GM12874 (cell line): ENCODE measurements at regions not wholly inside any gene's neighbourhood (a gene's known extent, or its start where the extent isn't known, plus 50 kb on each side); places are given as distances from the start of the nearest gene placed in this dataset.

Experiments
- TF ChIP-seq, protein P1 (sequence below): IDR thresholded peaks from 2 replicates; pipeline ENCODE4 v1.5.1; 2011; ENCODE audit warnings: low read depth, mild to moderate bottlenecking, control low read depth, low read length, moderate library complexity; ENCODE audit not compliant: insufficient read depth

DNA sequence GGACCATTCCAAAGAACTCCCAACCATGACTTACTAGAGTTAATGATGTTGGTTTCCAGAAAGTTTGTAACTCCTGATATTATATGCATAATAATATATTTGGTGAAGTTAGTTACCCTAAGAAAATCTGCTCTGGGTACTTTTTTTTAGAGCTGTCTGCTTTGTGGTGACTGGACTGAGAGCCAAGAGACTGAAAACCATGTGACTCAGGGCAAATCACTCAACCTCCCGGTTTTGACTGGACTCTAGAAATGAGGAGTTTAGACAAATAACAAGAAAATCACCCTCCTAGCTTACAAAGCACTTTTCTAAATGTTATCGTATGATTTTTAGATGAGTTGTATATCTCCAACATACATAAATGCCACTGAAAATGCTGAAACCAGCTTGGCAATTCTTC lies 138.3 kb upstream of the RND3 start:
- TF ChIP-seq, protein P1, sequence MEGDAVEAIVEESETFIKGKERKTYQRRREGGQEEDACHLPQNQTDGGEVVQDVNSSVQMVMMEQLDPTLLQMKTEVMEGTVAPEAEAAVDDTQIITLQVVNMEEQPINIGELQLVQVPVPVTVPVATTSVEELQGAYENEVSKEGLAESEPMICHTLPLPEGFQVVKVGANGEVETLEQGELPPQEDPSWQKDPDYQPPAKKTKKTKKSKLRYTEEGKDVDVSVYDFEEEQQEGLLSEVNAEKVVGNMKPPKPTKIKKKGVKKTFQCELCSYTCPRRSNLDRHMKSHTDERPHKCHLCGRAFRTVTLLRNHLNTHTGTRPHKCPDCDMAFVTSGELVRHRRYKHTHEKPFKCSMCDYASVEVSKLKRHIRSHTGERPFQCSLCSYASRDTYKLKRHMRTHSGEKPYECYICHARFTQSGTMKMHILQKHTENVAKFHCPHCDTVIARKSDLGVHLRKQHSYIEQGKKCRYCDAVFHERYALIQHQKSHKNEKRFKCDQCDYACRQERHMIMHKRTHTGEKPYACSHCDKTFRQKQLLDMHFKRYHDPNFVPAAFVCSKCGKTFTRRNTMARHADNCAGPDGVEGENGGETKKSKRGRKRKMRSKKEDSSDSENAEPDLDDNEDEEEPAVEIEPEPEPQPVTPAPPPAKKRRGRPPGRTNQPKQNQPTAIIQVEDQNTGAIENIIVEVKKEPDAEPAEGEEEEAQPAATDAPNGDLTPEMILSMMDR: no peak

DNA sequence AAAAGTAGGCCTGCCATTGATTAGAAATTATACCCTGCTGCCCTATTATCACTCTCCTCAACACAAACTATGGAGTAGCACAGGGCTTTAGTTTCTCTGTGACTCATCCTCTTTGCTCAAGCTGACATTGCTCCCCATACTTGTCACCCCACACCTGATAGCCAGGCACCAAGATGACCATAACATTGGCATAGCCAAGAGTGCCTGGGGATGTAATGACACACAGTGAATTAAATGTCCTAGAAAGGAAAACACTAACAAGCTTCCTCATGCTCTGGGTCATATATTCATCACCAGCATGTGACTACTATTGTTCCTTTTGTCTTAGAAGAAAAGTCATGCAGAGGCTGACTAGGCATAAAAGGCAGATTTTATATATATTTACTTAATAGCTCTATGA lies 137.8 kb upstream of the RND3 start:
- TF ChIP-seq, protein P1: no peak

DNA sequence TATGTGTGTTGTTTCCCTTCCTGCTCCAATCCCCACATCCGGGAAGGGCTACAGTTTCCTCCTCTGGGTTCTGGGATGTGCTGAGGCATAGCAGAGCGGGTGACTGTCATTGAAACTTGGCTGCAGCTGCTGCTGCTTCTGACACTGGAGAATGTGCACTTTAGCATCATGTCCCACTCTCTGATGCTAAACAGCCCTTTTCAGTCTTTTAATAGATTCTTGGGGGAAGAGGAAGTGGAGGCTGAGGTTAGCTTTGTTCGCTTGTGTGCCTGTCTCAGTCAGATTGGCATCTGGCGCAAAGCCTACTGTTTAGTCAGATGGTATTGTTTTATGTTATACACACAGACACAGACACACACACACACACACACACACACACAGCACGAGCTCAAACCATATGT lies 136.5 kb upstream of the RND3 start:
- TF ChIP-seq, protein P1: no peak

DNA sequence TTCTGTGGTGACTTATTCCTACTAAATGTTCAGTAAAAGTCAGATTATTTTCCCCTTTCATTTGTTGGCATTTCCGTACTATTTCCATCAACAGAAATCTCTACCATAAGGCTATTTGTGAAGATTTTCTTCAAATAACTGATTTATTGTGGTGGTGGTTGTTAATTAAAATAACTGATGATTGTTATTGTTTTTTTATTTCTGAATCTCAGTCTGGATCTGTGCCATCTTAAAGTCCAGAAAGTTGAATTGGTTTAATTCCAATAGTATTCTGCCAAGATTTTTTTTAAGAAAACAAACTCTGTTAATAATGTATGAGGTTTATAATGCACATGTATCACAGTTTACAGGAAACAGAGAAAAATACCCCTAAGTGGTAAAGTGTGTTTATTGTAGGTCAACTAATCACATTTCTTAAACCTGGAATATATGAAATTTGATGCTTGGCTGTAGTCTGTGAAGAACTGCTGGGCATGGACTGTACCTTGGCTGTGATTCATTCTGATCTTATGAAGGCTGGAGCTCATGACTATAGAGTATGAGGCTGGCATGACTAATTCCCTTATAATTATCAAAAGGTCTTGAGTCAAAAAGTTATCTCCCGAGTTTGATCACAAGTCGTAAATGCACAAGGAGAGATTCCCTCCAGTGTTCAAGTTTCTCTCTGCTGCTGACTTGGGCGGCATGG lies 134.2 kb upstream of the RND3 start:
- TF ChIP-seq, protein P1: no peak

DNA sequence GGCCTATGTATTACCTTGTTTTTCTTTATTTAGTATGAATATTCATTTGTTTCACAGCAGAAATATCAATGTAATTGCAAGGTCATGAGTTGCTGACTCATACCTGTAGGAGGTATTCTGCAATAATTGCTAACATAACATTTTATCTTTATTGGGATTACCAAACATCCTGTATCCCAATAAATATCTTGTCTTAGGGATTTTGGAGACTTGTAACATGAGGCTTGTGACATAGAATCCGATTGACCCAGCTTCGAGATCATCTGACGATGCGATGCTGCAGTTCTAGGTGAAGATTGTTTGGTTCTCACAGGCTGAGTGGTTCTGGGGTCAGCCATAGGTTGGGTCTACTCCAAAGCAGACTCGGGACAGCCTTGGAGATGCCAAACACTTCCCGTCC lies 133.4 kb upstream of the RND3 start:
- TF ChIP-seq, protein P1: no peak

DNA sequence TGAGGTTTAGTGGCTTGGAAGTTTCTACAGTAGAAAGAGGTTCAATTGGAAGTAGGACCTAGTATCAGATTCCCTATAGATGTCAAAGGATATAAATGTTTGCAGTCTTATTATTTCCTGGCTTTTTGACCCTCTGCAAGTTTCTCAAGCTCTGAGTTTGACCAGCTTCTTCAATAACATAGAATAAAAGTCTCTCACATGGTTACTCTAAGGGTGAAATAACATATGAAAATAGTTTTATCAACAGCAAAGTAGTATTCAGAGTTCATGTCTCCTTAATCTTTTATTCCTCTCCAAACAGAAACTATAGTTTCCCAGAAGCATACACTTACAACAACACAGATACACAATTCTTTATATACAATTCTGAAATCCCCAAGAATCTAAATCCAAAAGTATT lies 132.9 kb upstream of the RND3 start:
- TF ChIP-seq, protein P1: no peak

DNA sequence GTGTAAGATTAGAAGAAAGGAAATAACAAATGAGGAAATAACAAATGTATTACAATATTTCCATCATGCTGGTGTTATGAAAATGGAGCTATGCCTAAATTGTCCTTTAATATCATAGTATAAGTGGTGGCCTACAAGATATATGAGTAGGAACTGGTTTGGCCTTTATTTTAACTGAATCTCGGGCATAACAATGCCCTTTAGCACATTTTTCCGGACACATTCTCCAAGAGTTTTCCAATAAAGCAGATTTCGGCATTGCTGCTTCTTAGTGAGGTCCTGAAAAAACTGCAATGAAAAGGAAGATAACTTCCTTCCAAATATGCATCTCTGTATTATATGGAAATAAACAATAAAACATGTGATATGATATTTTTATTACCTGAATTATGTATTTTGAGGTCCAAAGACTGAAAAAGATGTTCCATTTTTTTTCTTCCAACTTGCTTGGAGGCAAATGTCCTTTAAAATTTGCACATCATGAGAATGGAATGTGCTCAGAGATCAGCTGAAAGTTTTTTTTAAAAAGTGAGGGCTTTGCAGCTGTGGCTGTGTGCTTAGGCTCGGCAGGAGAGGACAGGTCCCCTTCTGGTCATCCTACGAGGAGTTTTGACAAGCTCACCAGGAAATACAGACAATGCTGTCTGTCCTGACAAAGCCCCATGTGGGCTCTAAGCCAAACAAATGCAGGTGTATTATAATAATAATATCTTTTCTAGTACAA lies 132.3 kb upstream of the RND3 start:
- TF ChIP-seq, protein P1: no peak
